Neural progenitor cell (in vitro differentiated cells): ENCODE measurements at regions not wholly inside any gene's neighbourhood (a gene's known extent, or its start where the extent isn't known, plus 50 kb on each side); places are given as distances from the start of the nearest gene placed in this dataset.

Experiments used
- EZH2phosphoT487 ChIP-seq: fragments of 200-600 bp; sonication (generic); IDR thresholded peaks from 2 replicates; pipeline ENCODE4 v1.6.1; 2017; ENCODE audit warnings: antibody characterized with exemption
- TF ChIP-seq, protein P1 (sequence below): fragments of 200-600 bp; sonication (generic); IDR thresholded peaks from 2 replicates; pipeline ENCODE4 v1.5.1; 2017; ENCODE audit warnings: antibody characterized with exemption, mild to moderate bottlenecking

DNA sequence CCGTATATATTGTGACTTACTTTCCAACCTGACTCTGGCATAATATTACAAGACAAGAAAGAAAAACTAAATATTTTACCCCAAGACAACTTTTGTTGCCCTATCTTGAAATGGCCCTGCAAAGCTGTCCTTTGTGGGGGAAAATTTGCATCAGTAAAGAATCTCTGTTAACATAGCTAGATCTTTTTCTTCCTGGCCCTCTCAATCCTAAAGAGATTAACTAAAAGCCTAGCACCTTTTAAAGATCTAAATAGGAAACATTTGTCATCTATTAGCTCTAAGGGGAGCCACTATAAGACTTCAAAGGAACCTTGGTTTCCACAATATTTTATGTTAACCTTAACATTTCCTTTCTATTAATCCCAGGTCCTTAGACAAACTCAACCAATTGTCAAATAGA is 199.0 kb upstream of the SLITRK3 start:
- TF ChIP-seq, protein P1, sequence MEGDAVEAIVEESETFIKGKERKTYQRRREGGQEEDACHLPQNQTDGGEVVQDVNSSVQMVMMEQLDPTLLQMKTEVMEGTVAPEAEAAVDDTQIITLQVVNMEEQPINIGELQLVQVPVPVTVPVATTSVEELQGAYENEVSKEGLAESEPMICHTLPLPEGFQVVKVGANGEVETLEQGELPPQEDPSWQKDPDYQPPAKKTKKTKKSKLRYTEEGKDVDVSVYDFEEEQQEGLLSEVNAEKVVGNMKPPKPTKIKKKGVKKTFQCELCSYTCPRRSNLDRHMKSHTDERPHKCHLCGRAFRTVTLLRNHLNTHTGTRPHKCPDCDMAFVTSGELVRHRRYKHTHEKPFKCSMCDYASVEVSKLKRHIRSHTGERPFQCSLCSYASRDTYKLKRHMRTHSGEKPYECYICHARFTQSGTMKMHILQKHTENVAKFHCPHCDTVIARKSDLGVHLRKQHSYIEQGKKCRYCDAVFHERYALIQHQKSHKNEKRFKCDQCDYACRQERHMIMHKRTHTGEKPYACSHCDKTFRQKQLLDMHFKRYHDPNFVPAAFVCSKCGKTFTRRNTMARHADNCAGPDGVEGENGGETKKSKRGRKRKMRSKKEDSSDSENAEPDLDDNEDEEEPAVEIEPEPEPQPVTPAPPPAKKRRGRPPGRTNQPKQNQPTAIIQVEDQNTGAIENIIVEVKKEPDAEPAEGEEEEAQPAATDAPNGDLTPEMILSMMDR: no peak
- TF ChIP-seq EZH2phosphoT487: no peak
